ENCODE measurements at regions not wholly inside any gene's neighbourhood (a gene's known extent, or its start where the extent isn't known, plus 50 kb on each side); places are given as distances from the start of the nearest gene placed in this dataset.

DNA sequence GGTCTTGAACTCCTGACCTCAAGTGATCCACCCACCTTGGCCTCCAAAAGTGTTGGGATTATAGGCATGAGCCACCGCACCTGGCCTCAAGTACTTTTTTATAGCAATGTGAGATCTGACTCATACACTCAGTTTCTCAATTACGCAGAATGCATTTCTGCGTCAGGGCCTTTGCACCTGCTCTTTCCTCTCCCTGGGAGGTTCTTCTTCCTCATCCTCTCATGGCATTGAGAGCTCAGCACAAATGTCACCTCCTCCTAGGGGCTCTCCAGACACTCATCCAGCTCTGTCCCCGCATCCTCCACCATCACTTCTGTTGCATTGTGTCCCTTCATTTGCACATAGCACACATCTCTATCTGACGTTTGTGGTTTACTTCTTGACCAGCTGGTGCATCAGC is 418.8 kb downstream of the PTPRU start:
- H3K4me1 Mint-ChIP-seq (ENCODE audit: low read depth, unreplicated experiment): no peaks in the 10 kb centered on the region
- Histone ChIP-seq H3K9ac (ENCODE audit: low read length) (no peak overlapping the region), H3K4me2 (ENCODE audit: low read length) (no peak overlapping the region), H3K79me2 (ENCODE audit: insufficient read depth, low read length) (no peaks in the 10 kb centered on the region), H3K27ac (ENCODE audit: low read depth, low read length) (no peak overlapping the region), H3K9me3 (ENCODE audit: insufficient read depth, low read depth, low read length) (no peaks in the 10 kb centered on the region), H2AFZ (ENCODE audit: low read depth, low read length) (no peak overlapping the region), H3K4me1 (ENCODE audit: insufficient read depth, low read length) (no peaks in the 10 kb centered on the region), H3K36me3 (ENCODE audit: insufficient read depth, low read length) (no peaks in the 10 kb centered on the region), H3K27me3 (ENCODE audit: insufficient read depth, low read length) (no peaks in the 10 kb centered on the region), H4K20me1 (ENCODE audit: insufficient read depth, low read length) (no peaks in the 10 kb centered on the region), H3K4me3 (ENCODE audit: insufficient read depth, low read depth, low read length) (no peak overlapping the region)
- peaks cover 31% of the 10 kb centered on the region for H3K27me3 Mint-ChIP-seq (ENCODE audit: low read depth, unreplicated experiment)
- no peaks in the 10 kb centered on the region for H3K36me3 Mint-ChIP-seq (ENCODE audit: low read depth, unreplicated experiment)
- no peak for FAIRE-seq
- H3K4me3 Mint-ChIP-seq (ENCODE audit: unreplicated experiment): no peak overlapping the region
- no peak overlapping the region for H3K27ac Mint-ChIP-seq (ENCODE audit: unreplicated experiment)
- peaks cover 11% of the 10 kb centered on the region for H3K9me3 Mint-ChIP-seq (ENCODE audit: unreplicated experiment)
- DNase-seq (ENCODE audit: low read depth): no peak
- TF ChIP-seq, protein P1, sequence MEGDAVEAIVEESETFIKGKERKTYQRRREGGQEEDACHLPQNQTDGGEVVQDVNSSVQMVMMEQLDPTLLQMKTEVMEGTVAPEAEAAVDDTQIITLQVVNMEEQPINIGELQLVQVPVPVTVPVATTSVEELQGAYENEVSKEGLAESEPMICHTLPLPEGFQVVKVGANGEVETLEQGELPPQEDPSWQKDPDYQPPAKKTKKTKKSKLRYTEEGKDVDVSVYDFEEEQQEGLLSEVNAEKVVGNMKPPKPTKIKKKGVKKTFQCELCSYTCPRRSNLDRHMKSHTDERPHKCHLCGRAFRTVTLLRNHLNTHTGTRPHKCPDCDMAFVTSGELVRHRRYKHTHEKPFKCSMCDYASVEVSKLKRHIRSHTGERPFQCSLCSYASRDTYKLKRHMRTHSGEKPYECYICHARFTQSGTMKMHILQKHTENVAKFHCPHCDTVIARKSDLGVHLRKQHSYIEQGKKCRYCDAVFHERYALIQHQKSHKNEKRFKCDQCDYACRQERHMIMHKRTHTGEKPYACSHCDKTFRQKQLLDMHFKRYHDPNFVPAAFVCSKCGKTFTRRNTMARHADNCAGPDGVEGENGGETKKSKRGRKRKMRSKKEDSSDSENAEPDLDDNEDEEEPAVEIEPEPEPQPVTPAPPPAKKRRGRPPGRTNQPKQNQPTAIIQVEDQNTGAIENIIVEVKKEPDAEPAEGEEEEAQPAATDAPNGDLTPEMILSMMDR (IDR thresholded peaks at IDR 0.05; ENCODE audit: insufficient read depth, low read depth, low read length): no peak
- no peak for TF ChIP-seq EZH2 (IDR thresholded peaks at IDR 0.05; ENCODE audit: insufficient read depth, low read length)

DNA sequence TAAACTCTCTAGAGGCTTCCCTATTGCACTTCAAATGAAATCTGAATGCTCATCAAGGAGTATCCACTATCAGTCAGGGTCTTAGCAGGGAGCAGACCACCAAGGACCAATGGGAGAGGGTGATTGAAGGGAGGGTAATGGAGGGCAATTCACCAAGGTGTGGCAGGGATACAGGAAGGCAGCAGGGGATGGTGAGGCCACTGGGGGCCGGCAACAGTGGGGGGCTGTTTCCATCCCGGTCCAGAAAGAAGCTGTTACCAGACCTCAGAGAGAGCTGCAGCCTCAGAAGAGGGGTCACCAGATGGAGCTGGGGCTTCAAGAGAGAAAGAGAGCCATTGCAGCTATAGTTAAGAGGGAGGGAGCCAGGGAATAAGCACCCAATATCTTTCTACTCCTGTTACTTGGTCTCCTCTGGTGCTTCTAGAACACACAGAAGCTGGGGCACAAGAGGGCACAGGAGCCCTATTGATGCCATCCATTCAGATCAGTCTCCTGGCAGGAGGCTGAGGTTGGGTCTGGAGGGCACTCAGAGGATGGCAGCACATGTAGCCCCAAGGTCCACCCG is 417.6 kb downstream of the PTPRU start:
- H3K4me1 Mint-ChIP-seq (ENCODE audit: low read depth, unreplicated experiment): no peaks in the 10 kb centered on the region
- H3K9me3 ChIP-seq (ENCODE audit: insufficient read depth, low read depth, low read length): no peaks in the 10 kb centered on the region
- no peak overlapping the region for H2AFZ ChIP-seq (ENCODE audit: low read depth, low read length)
- no peaks in the 10 kb centered on the region for H4K20me1 ChIP-seq (ENCODE audit: insufficient read depth, low read length)
- H3K4me3 ChIP-seq (ENCODE audit: insufficient read depth, low read depth, low read length): no peak overlapping the region
- H3K9me3 Mint-ChIP-seq (ENCODE audit: unreplicated experiment): peaks cover 11% of the 10 kb centered on the region
- H3K27me3 ChIP-seq (ENCODE audit: insufficient read depth, low read length): no peaks in the 10 kb centered on the region
- H3K79me2 ChIP-seq (ENCODE audit: insufficient read depth, low read length): no peaks in the 10 kb centered on the region
- H3K36me3 Mint-ChIP-seq (ENCODE audit: low read depth, unreplicated experiment): no peaks in the 10 kb centered on the region
- FAIRE-seq (no peak), DNase-seq (ENCODE audit: low read depth) (no peak)
- H3K4me2 ChIP-seq (ENCODE audit: low read length): no peak overlapping the region
- H3K9ac ChIP-seq (ENCODE audit: low read length): no peak overlapping the region
- H3K4me1 ChIP-seq (ENCODE audit: insufficient read depth, low read length): peaks cover 4% of the 10 kb centered on the region
- H3K27me3 Mint-ChIP-seq (ENCODE audit: low read depth, unreplicated experiment): peaks cover 32% of the 10 kb centered on the region
- H3K36me3 ChIP-seq (ENCODE audit: insufficient read depth, low read length): no peaks in the 10 kb centered on the region
- TF ChIP-seq, protein P1 (IDR thresholded peaks at IDR 0.05; ENCODE audit: insufficient read depth, low read depth, low read length): no peak
- TF ChIP-seq EZH2 (IDR thresholded peaks at IDR 0.05; ENCODE audit: insufficient read depth, low read length): no peak
- H3K27ac ChIP-seq (ENCODE audit: low read depth, low read length): no peak overlapping the region
- H3K27ac Mint-ChIP-seq (ENCODE audit: unreplicated experiment): no peak overlapping the region
- H3K4me3 Mint-ChIP-seq (ENCODE audit: unreplicated experiment): peak overlapping the region; percentile 43

DNA sequence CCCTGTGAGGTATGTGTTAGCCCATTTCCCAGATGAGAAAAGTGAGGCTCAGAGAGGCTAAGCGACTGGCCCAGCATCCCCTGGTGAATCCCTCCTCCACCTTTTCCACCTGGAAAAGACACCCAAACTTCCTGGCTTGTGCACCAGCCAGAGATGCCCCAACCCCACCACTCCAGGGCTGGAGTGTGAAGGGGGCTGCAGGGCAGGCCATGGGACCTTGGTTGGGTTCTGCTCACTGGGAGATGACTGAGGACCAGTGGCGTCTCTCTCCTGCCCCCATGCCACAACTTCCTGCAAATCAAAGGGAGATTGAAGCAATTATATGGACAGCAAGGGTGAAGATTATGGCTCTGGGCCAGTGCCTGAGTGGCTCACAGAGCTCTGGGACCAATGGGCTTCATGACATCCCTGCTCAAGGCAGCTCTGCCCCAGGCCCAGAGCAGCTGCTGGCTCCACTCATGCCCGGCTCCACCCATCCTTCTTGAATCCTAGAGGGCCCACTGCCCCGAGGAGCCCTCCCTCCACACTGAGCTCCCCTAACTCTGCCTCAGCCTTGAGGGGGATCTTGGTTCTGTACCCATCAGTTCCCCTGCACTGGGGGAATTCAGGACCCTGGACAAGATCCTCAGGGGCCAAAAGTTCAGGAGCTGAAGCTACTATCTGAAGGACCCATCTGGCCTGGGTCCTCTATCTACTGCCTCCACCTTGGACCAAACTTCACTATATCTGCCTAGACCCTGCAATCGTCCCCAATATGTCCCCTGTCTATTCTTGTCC is 416.9 kb downstream of the PTPRU start:
- Mint-ChIP-seq H3K27ac (ENCODE audit: unreplicated experiment) (no peak overlapping the region), H3K27me3 (ENCODE audit: low read depth, unreplicated experiment) (peaks cover 33% of the 10 kb centered on the region), H3K4me3 (ENCODE audit: unreplicated experiment) (peak overlapping the region; percentile 43), H3K9me3 (ENCODE audit: unreplicated experiment) (peaks cover 10% of the 10 kb centered on the region), H3K4me1 (ENCODE audit: low read depth, unreplicated experiment) (no peaks in the 10 kb centered on the region), H3K36me3 (ENCODE audit: low read depth, unreplicated experiment) (no peaks in the 10 kb centered on the region)
- peaks cover 4% of the 10 kb centered on the region for H3K4me1 ChIP-seq (ENCODE audit: insufficient read depth, low read length)
- H3K36me3 ChIP-seq (ENCODE audit: insufficient read depth, low read length): no peaks in the 10 kb centered on the region
- no peak overlapping the region for H3K27ac ChIP-seq (ENCODE audit: low read depth, low read length)
- H3K9me3 ChIP-seq (ENCODE audit: insufficient read depth, low read depth, low read length): no peaks in the 10 kb centered on the region
- no peak overlapping the region for H3K4me2 ChIP-seq (ENCODE audit: low read length)
- H3K27me3 ChIP-seq (ENCODE audit: insufficient read depth, low read length): no peaks in the 10 kb centered on the region
- H4K20me1 ChIP-seq (ENCODE audit: insufficient read depth, low read length): no peaks in the 10 kb centered on the region
- no peak overlapping the region for H2AFZ ChIP-seq (ENCODE audit: low read depth, low read length)
- no peaks in the 10 kb centered on the region for H3K79me2 ChIP-seq (ENCODE audit: insufficient read depth, low read length)
- no peak for DNase-seq (ENCODE audit: low read depth)
- no peak for FAIRE-seq
- TF ChIP-seq EZH2 (IDR thresholded peaks at IDR 0.05; ENCODE audit: insufficient read depth, low read length): no peak
- TF ChIP-seq, protein P1 (IDR thresholded peaks at IDR 0.05; ENCODE audit: insufficient read depth, low read depth, low read length): no peak
- no peak overlapping the region for H3K4me3 ChIP-seq (ENCODE audit: insufficient read depth, low read depth, low read length)
- H3K9ac ChIP-seq (ENCODE audit: low read length): no peak overlapping the region
